ENCODE measurements at regions not wholly inside any gene's neighbourhood (a gene's known extent, or its start where the extent isn't known, plus 50 kb on each side); places are given as distances from the start of the nearest gene placed in this dataset.

DNA sequence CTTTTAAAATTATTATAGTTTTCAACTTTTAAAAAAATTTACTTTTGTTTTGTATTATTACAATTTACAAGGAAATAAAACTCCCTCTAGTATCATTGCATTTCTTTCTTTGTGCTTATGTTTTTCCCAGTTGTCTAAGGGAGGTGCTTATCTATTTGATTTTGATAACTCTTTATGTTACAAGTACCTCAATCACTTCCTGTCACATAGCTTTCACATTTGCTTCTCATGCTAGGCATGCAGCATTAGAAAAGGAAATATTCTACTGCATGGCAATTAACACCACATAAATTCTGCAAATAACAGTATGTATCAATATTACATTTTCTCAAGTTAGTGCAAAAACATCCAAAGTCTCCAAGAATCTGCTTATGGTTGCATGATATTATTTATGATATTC is 180.3 kb upstream of the HS3ST1 start:
- DNase-seq (ENCODE audit: low spot score), result no peak
- Histone ChIP-seq H4K20me1 (ENCODE audit: insufficient read depth, low read length) (no peaks in the 10 kb centered on the region), H3K27me3 (ENCODE audit: control insufficient read depth in 1 of 2, insufficient read depth in 2 of 2, low read length in 2 of 2) (no peaks in the 10 kb centered on the region), H3K36me3 (replicated peaks in 1 of 2; ENCODE audit: control insufficient read depth in 1 of 2, insufficient read depth in 2 of 2, low read length in 2 of 2) (no peaks in the 10 kb centered on the region), H3K4me2 (ENCODE audit: low read depth, low read length) (no peak overlapping the region), H3K4me3 (replicated peaks in 1 of 3; ENCODE audit: insufficient read depth in 1 of 3, low read depth in 2 of 3, low read length in 3 of 3) (no peak overlapping the region), H3K4me1 (ENCODE audit: insufficient read depth, low read length) (no peaks in the 10 kb centered on the region), H3K9me3 (ENCODE audit: low read length) (peaks cover 41% of the 10 kb centered on the region), H2AFZ (ENCODE audit: low read length) (no peak overlapping the region), H3K9ac (ENCODE audit: insufficient read depth, low read depth, low read length) (no peak overlapping the region), H3K79me2 (ENCODE audit: insufficient read depth, low read length) (no peaks in the 10 kb centered on the region), H3K27ac (ENCODE audit: extremely low read length, insufficient read depth, low read length) (no peak overlapping the region)
- no TSS peak for BruUV-seq (replicated peaks)
- no peak for ATAC-seq
- in situ Hi-C loops (cut with HindIII; ENCODE audit: extremely low pct_ligation_motif_present, low pct_unique_long_range_greater_than_20kb), result loop anchor here (25.0 kb wide), 1 partner anchor 103 kb away; no protein-coding TSS in a partner anchor
- FAIRE-seq, result no peak
- intact Hi-C loops (cut with micrococcal nuclease; ENCODE audit: unreplicated experiment), result no loop called here
- no peak for TF ChIP-seq JUND (CRISPR knock-in tag; IDR thresholded peaks at IDR 0.05)
- TF ChIP-seq HHEX (CRISPR knock-in tag; IDR thresholded peaks at IDR 0.05), result no peak
- no peak for TF ChIP-seq ZNF30 (CRISPR knock-in tag; IDR thresholded peaks at IDR 0.05)
- TF ChIP-seq THYN1 (CRISPR knock-in tag; IDR thresholded peaks at IDR 0.05; ENCODE audit: borderline replicate concordance, low read depth), result no peak
- no peak for TF ChIP-seq ZFP36L2 (CRISPR knock-in tag; IDR thresholded peaks at IDR 0.05)
- TF ChIP-seq ZNF619 (CRISPR knock-in tag; IDR thresholded peaks at IDR 0.05), result no peak
- no peak for TF ChIP-seq ZNF260 (CRISPR knock-in tag; IDR thresholded peaks at IDR 0.05; ENCODE audit: borderline replicate concordance, low read depth)
- TF ChIP-seq HOXA9 (CRISPR knock-in tag; IDR thresholded peaks at IDR 0.05; ENCODE audit: borderline replicate concordance), result no peak
- TF ChIP-seq, protein P1, sequence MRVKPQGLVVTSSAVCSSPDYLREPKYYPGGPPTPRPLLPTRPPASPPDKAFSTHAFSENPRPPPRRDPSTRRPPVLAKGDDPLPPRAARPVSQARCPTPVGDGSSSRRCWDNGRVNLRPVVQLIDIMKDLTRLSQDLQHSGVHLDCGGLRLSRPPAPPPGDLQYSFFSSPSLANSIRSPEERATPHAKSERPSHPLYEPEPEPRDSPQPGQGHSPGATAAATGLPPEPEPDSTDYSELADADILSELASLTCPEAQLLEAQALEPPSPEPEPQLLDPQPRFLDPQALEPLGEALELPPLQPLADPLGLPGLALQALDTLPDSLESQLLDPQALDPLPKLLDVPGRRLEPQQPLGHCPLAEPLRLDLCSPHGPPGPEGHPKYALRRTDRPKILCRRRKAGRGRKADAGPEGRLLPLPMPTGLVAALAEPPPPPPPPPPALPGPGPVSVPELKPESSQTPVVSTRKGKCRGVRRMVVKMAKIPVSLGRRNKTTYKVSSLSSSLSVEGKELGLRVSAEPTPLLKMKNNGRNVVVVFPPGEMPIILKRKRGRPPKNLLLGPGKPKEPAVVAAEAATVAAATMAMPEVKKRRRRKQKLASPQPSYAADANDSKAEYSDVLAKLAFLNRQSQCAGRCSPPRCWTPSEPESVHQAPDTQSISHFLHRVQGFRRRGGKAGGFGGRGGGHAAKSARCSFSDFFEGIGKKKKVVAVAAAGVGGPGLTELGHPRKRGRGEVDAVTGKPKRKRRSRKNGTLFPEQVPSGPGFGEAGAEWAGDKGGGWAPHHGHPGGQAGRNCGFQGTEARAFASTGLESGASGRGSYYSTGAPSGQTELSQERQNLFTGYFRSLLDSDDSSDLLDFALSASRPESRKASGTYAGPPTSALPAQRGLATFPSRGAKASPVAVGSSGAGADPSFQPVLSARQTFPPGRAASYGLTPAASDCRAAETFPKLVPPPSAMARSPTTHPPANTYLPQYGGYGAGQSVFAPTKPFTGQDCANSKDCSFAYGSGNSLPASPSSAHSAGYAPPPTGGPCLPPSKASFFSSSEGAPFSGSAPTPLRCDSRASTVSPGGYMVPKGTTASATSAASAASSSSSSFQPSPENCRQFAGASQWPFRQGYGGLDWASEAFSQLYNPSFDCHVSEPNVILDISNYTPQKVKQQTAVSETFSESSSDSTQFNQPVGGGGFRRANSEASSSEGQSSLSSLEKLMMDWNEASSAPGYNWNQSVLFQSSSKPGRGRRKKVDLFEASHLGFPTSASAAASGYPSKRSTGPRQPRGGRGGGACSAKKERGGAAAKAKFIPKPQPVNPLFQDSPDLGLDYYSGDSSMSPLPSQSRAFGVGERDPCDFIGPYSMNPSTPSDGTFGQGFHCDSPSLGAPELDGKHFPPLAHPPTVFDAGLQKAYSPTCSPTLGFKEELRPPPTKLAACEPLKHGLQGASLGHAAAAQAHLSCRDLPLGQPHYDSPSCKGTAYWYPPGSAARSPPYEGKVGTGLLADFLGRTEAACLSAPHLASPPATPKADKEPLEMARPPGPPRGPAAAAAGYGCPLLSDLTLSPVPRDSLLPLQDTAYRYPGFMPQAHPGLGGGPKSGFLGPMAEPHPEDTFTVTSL (CRISPR knock-in tag; IDR thresholded peaks at IDR 0.05; ENCODE audit: borderline replicate concordance), result no peak
- no peak for TF ChIP-seq GLI4 (CRISPR knock-in tag; IDR thresholded peaks at IDR 0.05; ENCODE audit: borderline replicate concordance)
- TF ChIP-seq RNF219 (CRISPR knock-in tag; IDR thresholded peaks at IDR 0.05), result no peak
- no peak for TF ChIP-seq LRRFIP1 (CRISPR knock-in tag; conservative IDR thresholded peaks at IDR 0.05)
- ChIA-PET CTCF (ENCODE audit: low intra/inter-chr PET ratio, low total read pairs) (no interaction called here), POLR2A (no interaction called here)

Data from HepG2 (cell line).